ENCODE measurements at regions not wholly inside any gene's neighbourhood (a gene's known extent, or its start where the extent isn't known, plus 50 kb on each side); places are given as distances from the start of the nearest gene placed in this dataset.

GRCh38 chr16:85312642-85313525 lies 200.6 kb upstream of the CIBAR2 start:
- DNase-seq, result no peak

DNA sequence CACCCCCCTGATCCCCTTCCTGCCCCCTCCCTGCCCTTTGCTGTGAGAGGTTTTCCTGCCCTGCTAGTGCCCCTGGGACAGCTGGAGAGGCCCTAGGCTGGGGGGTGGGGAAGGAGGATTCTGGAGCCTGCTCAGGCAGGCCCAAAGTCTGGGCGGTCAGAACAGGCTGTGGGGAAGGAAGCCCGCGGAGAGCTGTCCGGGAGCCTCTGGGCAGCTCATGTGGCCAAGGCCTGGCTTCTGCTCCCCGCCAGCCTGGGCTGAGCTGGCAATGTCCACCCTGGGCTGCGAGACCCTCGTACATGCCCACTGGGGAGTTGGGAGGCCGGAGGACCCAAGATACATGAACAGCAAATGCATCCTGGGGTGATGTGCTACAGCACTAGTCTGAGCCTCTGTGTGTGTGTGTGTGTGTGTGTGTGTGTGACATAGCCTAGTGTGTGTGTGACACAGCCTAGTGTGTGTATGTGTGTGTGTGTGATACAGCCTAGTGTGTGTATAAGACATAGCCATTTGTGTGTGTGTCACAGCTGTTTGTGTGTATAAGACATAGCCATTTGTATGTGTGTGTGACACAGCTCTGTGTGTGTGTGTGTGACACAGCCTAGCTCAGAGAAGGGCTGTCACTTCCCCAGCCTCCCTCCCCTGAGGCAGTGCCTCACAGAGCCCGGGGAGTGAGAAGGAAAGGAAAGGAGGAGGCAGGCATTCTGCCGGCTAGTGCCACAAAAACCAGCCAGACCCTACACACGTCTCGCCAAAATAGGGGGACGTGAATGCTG lies 201.4 kb upstream of the CIBAR2 start:
- DNase-seq, result no peak

GRCh38 chr16:85314512-85314971 lies 202.3 kb upstream of the CIBAR2 start:
- no peak for DNase-seq

GRCh38 chr16:85315866-85316265 lies 203.6 kb upstream of the CIBAR2 start:
- no peak for DNase-seq

DNA sequence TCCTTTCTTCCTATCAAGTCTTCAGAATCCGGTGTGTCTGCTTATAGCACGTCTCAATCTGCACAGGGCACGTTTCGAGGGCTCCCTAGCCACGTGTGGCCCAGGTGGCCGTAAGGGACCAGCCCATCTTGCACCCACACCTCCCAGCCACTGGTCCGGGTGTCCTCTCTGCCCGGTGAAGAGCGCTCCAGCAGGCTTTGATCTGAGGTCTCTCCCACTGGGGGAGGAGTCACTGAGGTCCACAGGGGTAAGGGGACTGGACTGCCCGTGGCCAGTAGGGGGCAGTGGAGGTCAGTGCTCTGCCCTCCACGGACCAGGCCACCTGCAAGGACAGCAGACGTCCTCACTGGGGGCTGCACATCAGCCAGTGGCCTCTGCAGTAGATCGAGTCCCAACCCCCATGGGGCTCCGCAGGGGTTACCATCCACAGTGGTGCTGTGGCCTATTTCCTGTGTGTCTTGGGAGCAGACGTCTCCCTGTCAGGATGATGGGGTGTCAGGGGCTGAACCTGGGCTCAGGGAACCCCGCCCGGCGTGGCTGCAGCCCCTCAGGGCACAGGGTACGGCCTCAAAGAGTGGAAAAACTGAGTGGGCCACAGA lies 204.1 kb upstream of the CIBAR2 start:
- DNase-seq, result no peak

DNA sequence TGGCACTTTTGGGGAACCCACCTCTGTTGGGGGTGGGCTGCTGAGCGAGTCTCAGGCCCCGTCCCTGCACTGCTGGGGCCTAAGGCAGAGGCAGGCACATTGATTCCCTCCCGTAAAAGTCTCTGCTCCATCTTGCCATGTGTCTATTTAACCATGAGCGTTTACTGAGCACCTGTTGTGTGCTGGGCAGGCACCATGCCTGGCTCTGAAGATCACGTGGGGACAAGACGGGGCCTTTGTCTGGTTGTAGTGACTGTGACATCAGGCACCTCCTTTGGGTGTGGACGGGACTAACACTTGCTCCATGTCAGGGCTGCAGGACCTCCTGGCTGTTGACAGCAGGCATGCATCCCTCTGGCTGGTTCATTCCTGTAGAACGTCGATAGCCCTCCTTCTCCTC lies 204.7 kb upstream of the CIBAR2 start:
- DNase-seq, result no peak

DNA sequence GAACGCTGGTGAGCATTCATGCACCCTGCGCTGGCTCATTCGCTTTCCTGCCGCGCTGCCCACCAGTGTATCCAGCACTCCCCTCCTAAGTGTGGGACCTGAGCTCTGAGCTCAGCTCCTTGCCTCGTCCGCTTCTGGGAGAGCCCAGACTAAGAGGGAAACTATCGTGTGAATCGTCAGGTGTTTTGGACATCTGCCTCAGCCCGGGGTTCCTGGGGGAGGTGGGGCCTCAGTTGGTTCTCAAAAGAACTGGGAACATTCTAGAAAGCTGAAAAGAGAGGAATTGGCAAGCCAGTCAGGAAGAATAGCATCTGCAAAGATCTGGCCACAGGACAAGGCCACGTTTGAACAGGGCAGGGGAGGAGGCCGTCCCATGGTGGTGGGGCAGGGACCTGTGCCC lies 205.4 kb upstream of the CIBAR2 start:
- DNase-seq, result no peak

GRCh38 chr16:85319208-85319983 lies 207.1 kb upstream of the CIBAR2 start:
- DNase-seq, result no peak

GRCh38 chr16:85319984-85320440 lies 207.7 kb upstream of the CIBAR2 start:
- DNase-seq, result no peak

- DNase-seq, result no peak
These were observed 208.6 kb upstream of the CIBAR2 start for GRCh38 chr16:85320677-85321385.

DNA sequence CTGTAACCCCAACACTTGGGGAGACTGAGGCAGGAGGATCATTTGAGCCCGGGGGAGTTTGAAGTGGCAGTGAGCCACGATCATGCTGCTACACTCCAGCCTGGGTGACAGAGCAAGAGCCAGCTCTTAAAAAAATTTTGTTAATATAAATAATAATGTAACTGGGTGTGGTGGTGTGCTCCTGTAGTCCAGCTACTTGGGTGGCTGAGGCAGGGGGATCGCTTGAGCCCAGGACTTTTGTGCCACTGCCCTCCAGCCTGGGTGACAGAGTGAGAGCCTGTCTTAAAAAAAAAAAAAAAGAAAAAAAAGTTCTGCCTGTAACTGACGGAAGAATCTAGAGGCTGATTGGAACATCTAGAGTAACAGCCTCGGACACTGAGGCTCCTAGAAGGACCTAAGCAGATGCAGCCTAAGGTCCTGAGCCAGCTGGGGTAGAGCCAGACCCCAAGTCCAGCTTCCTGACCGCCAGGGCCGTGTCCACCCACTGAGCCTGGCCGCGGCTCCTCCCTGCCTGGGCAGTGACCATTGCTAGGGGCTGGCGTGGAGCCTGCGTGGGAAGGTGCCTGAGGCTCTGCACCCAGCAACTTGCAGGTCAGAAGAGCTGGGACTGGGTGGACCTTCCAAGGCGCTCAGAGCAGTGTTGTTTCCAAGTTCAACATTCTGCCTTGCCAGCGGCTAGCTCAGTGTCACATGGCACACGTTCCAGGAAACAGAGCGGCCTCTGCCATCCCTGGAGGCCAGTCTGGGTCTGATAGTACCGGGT lies 209.4 kb upstream of the CIBAR2 start:
- DNase-seq, result no peak

- DNase-seq, result no peak
These were observed 211.1 kb upstream of the CIBAR2 start for GRCh38 chr16:85323230-85323960.

GRCh38 chr16:85323961-85324253 lies 211.6 kb upstream of the CIBAR2 start:
- no peak for DNase-seq

GRCh38 chr16:85324488-85324887 lies 212.2 kb upstream of the CIBAR2 start:
- no peak for DNase-seq

- no peak for DNase-seq
These were observed 214.0 kb upstream of the CIBAR2 start for GRCh38 chr16:85326113-85326793.

GRCh38 chr16:85326794-85327181 lies 214.5 kb upstream of the CIBAR2 start:
- no peak for DNase-seq

GRCh38 chr16:85327731-85328675 lies 215.7 kb upstream of the CIBAR2 start:
- no peak for DNase-seq

DNA sequence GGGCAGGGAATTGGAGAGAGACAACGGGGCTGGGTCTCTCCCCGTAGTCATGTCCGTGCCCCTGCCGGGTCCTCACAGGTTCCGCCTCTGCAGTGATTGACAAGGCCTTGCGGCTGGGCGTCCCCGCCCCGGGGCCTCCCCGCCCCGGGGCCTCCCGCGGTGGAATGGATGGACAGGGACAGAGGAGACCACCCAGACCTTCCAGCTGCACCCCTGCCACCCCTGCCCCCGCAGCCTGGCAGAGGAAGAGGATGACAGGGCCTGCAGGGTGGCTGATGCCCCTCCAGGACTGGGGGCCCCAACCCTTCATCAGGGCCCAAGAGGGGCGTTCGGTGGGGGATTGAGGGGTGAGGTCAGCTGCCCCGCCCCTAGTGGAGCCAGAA lies 216.4 kb upstream of the CIBAR2 start:
- DNase-seq, result no peak

All from activated gamma-delta T cell (primary cell).